ENCODE measurements at regions not wholly inside any gene's neighbourhood (a gene's known extent, or its start where the extent isn't known, plus 50 kb on each side); places are given as distances from the start of the nearest gene placed in this dataset.

DNA sequence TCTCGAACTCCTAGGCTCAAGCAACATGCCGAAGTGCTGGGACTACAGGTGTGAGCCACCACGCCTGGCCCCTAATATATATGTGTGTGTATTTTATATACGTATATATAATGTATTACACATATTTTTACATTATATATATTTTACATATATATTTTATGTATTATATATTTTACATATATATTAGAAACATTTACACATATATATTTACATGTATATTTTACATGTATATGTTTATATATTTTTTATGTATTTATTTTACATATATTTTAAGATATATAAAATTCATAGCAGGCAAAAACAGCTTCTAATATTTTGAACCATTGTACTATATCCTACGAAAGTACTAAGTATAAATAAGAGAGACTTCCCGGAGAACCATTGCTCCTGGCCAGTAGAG lies 455.1 kb downstream of the XYLT1 start (continued):
- TF ChIP-seq KDM5A (IDR thresholded peaks at IDR 0.05; ENCODE audit: low read length) (no peak), SUZ12 (IDR thresholded peaks at IDR 0.05; ENCODE audit: low read length) (no peak), KDM4A (IDR thresholded peaks at IDR 0.05; ENCODE audit: low read depth, low read length, severe bottlenecking) (no peak)

Measured in H1 (cell line).